C4-2B (cell line): ENCODE measurements at regions not wholly inside any gene's neighbourhood (a gene's known extent, or its start where the extent isn't known, plus 50 kb on each side); places are given as distances from the start of the nearest gene placed in this dataset.

Experiments
- H3K27ac ChIP-seq: fragments of 450-650 bp; 2 replicates; pipeline ENCODE4 v1.5.1; 2017
- CTCF ChIP-seq: fragments of 450-650 bp; conservative IDR thresholded peaks from 2 replicates; pipeline ENCODE4 v1.5.1; 2017; ENCODE audit warnings: mild to moderate bottlenecking
- ZFX ChIP-seq: fragments of 450-650 bp; IDR thresholded peaks from 2 replicates; pipeline ENCODE4 v1.6.1; 2017

- no peak overlapping the region for H3K27ac ChIP-seq
- TF ChIP-seq ZFX = no peak
- no peak for TF ChIP-seq CTCF
Observed at GRCh38 chr4:84100071-84100470, 399.0 kb downstream of the NKX6-1 start.

- H3K27ac ChIP-seq = no peak overlapping the region
- TF ChIP-seq CTCF = no peak
- TF ChIP-seq ZFX = no peak
Observed at GRCh38 chr4:84099599-84099998, 399.5 kb downstream of the NKX6-1 start.

- no peak overlapping the region for H3K27ac ChIP-seq
- TF ChIP-seq CTCF = no peak
- no peak for TF ChIP-seq ZFX
Observed at GRCh38 chr4:84091266-84091665, 407.8 kb downstream of the NKX6-1 start.

GRCh38 chr4:84089652-84090437 is 409.2 kb downstream of the NKX6-1 start:
- TF ChIP-seq ZFX (no peak), CTCF (no peak)
- no peak overlapping the region for H3K27ac ChIP-seq

- no peak overlapping the region for H3K27ac ChIP-seq
- no peak for TF ChIP-seq ZFX
- no peak for TF ChIP-seq CTCF
Observed at GRCh38 chr4:84085986-84086385, 413.1 kb downstream of the NKX6-1 start.

GRCh38 chr4:84070289-84070688 is 428.8 kb downstream of the NKX6-1 start:
- TF ChIP-seq ZFX (no peak), CTCF (no peak)
- no peak overlapping the region for H3K27ac ChIP-seq

- no peak for TF ChIP-seq ZFX
- TF ChIP-seq CTCF = no peak
- H3K27ac ChIP-seq = no peak overlapping the region
Observed at GRCh38 chr4:84063619-84064018, 435.5 kb downstream of the NKX6-1 start.
